GM23338 (cell line): ENCODE measurements at regions not wholly inside any gene's neighbourhood (a gene's known extent, or its start where the extent isn't known, plus 50 kb on each side); places are given as distances from the start of the nearest gene placed in this dataset.

Experiments used
- CREB1 ChIP-seq: fragments of 250-450 bp; sonication (Bioruptor Pico); IDR thresholded peaks from 2 replicates; pipeline ENCODE4 v1.5.0; 2020; ENCODE audit warnings: low read depth, mild to moderate bottlenecking, moderate library complexity
- CTCF ChIP-seq, 2 experiments: fragments of 200-600 bp in 1 of 2; sonication (generic) in 1 of 2; conservative IDR thresholded peaks; 2 replicates each; pipeline versions ENCODE4 v1.5.1 to v1.6.1; 2016 to 2017; ENCODE audit warnings: antibody characterized with exemption in 2 of 2, low read depth in 2 of 2, mild to moderate bottlenecking in 2 of 2, moderate library complexity in 1 of 2
- EZH2 ChIP-seq: fragments of 200-600 bp; sonication (generic); IDR thresholded peaks from one replicate; pipeline ENCODE4 v1.8.0; 2017; ENCODE audit warnings: antibody characterized with exemption, mild to moderate bottlenecking, low read depth; ENCODE audit not compliant: unreplicated experiment
- EZH2phosphoT487 ChIP-seq: fragments of 200-600 bp; sonication (generic); IDR thresholded peaks from one replicate; pipeline ENCODE4 v1.8.1; 2018; ENCODE audit warnings: antibody characterized with exemption; ENCODE audit not compliant: unreplicated experiment
- JUNB ChIP-seq: IDR thresholded peaks from one replicate; pipeline ENCODE4 v1.6.1; 2016; ENCODE audit warnings: antibody characterized with exemption; ENCODE audit not compliant: unreplicated experiment
- NANOG ChIP-seq: IDR thresholded peaks from 2 replicates; pipeline ENCODE4 v1.6.1; 2016; ENCODE audit warnings: antibody characterized with exemption, borderline replicate concordance
- POLR2AphosphoS5 ChIP-seq: IDR thresholded peaks from 2 replicates; pipeline ENCODE4 v1.6.1; 2016; ENCODE audit warnings: antibody characterized with exemption, low read depth
- STAT1 ChIP-seq: IDR thresholded peaks from one replicate; pipeline ENCODE4 v1.6.1; 2016; ENCODE audit warnings: antibody characterized with exemption; ENCODE audit not compliant: unreplicated experiment
- ZNF114 ChIP-seq: fragments of 250-450 bp; sonication (Bioruptor Pico); IDR thresholded peaks from 2 replicates; pipeline ENCODE4 v1.5.0; 2020; ENCODE audit warnings: mild to moderate bottlenecking, moderate library complexity
- ZNF331 ChIP-seq: fragments of 250-450 bp; sonication (Bioruptor Pico); IDR thresholded peaks from 2 replicates; pipeline ENCODE4 v1.5.0; 2020; ENCODE audit warnings: low read depth, mild to moderate bottlenecking, moderate library complexity
- ZNF462 ChIP-seq: fragments of 250-450 bp; sonication (Bioruptor Pico); IDR thresholded peaks from 2 replicates; pipeline ENCODE4 v1.5.0; 2020; ENCODE audit warnings: mild to moderate bottlenecking, moderate library complexity
- TF ChIP-seq, protein P1 (sequence below): IDR thresholded peaks from one replicate; pipeline ENCODE4 v1.6.1; 2018; ENCODE audit warnings: antibody characterized with exemption; ENCODE audit not compliant: unreplicated experiment
- TF ChIP-seq, protein P2 (sequence below): IDR thresholded peaks from 2 replicates; pipeline ENCODE4 v1.6.1; 2016; ENCODE audit warnings: antibody characterized with exemption

- TF ChIP-seq CTCF (conservative IDR thresholded peaks at IDR 0.05; ENCODE audit: low read depth in 2 of 2): no peak
- TF ChIP-seq, protein P1, sequence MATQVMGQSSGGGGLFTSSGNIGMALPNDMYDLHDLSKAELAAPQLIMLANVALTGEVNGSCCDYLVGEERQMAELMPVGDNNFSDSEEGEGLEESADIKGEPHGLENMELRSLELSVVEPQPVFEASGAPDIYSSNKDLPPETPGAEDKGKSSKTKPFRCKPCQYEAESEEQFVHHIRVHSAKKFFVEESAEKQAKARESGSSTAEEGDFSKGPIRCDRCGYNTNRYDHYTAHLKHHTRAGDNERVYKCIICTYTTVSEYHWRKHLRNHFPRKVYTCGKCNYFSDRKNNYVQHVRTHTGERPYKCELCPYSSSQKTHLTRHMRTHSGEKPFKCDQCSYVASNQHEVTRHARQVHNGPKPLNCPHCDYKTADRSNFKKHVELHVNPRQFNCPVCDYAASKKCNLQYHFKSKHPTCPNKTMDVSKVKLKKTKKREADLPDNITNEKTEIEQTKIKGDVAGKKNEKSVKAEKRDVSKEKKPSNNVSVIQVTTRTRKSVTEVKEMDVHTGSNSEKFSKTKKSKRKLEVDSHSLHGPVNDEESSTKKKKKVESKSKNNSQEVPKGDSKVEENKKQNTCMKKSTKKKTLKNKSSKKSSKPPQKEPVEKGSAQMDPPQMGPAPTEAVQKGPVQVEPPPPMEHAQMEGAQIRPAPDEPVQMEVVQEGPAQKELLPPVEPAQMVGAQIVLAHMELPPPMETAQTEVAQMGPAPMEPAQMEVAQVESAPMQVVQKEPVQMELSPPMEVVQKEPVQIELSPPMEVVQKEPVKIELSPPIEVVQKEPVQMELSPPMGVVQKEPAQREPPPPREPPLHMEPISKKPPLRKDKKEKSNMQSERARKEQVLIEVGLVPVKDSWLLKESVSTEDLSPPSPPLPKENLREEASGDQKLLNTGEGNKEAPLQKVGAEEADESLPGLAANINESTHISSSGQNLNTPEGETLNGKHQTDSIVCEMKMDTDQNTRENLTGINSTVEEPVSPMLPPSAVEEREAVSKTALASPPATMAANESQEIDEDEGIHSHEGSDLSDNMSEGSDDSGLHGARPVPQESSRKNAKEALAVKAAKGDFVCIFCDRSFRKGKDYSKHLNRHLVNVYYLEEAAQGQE: no peak
- no peak for TF ChIP-seq POLR2AphosphoS5
- TF ChIP-seq JUNB: no peak
- no peak for TF ChIP-seq EZH2
- TF ChIP-seq ZNF114 (CRISPR knock-in tag): no peak
- TF ChIP-seq EZH2phosphoT487: no peak
- TF ChIP-seq, protein P2, sequence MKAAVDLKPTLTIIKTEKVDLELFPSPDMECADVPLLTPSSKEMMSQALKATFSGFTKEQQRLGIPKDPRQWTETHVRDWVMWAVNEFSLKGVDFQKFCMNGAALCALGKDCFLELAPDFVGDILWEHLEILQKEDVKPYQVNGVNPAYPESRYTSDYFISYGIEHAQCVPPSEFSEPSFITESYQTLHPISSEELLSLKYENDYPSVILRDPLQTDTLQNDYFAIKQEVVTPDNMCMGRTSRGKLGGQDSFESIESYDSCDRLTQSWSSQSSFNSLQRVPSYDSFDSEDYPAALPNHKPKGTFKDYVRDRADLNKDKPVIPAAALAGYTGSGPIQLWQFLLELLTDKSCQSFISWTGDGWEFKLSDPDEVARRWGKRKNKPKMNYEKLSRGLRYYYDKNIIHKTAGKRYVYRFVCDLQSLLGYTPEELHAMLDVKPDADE: no peak
- TF ChIP-seq CREB1: no peak
- TF ChIP-seq ZNF462 (CRISPR knock-in tag): no peak
- TF ChIP-seq STAT1: no peak
- TF ChIP-seq ZNF331: no peak
- no peak for TF ChIP-seq NANOG
Measured at GRCh38 chr13:44711706-44712105, 135.6 kb upstream of the TSC22D1 start.
